ENCODE measurements at regions not wholly inside any gene's neighbourhood (a gene's known extent, or its start where the extent isn't known, plus 50 kb on each side); places are given as distances from the start of the nearest gene placed in this dataset.

GRCh38 chrX:9376111-9376510 is 88.7 kb upstream of the TBL1X start:
- no peak for TF ChIP-seq EZH2 (IDR thresholded peaks at IDR 0.05)
- TF ChIP-seq EZH2phosphoT487 (IDR thresholded peaks at IDR 0.05), result no peak

Measured in neural progenitor cell (in vitro differentiated cells).